GM11168 (cell line): ENCODE measurements at regions not wholly inside any gene's neighbourhood (a gene's known extent, or its start where the extent isn't known, plus 50 kb on each side); places are given as distances from the start of the nearest gene placed in this dataset.
"Not testable (repeated sequence)": the region's sequence is repeated elsewhere in the genome, so short reads cannot be mapped to it uniquely, and the experiment has no call there.

Experiments used
- in situ Hi-C: fragments of 300-500 bp; cut with MboI; formaldehyde crosslinking; loops from one replicate; pipeline ENCODE4 v1.12.0; 2022; ENCODE audit warnings: low sequenced_read_pairs; ENCODE audit not compliant: unreplicated experiment

DNA sequence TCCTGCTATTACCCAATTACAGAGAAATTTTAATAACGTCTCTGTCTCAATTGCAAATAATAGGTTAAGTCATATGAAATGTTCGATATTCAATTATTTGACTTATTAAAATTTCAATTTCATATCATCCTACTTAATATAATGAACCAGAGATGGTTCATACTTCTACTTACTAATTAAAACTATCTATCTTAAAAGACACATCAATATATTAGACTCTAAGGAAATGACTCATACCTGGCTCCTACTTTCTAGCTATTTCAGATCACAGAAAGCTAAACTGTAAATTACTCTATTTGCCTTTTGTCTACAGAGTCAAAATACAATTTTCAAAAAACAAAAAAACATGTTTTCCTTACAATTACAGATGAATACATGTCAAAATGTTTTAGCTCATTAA, 99.6 kb downstream of the CAPZA3 start:
- in situ Hi-C loops = no loop called here

DNA sequence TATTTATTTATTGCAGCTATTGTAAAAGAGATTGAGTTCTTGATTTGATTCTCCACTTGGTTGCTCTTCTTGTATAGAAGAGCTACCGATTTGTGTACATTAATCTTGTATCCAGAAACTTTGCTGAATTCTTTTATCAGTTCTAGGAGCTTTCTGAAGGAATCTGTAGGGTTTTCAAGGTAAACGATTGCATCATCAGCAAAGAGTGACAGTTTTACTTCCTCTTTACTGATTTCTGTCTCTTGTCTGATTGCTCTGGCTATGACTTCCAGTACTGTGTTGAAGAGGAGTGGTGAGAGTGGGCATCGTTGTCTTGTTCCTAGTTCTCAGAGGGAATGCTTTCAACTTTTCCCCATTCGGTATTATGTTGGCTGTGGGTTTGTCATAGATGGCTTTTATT, 103.1 kb downstream of the CAPZA3 start:
- in situ Hi-C loops = not testable (repeated sequence)

DNA sequence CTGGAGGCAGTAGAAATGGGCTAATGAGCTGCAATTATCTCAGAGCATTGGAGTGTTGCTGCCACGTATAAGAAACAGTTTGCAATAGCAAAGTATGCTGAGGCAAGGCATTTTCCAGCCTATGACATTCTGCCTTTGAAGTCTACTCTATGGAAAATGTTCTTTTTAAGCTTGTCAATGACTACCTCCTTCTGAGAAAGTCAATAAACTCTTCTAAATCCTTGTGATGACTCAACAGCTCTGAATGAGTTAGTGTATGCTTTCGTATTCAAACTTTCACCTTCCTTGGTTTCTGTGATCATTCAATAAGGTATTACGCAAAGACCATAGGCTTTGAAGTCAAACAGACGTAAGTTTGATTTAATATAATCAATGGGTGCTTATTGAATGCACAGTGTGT, 111.2 kb downstream of the CAPZA3 start:
- in situ Hi-C loops = no loop called here

DNA sequence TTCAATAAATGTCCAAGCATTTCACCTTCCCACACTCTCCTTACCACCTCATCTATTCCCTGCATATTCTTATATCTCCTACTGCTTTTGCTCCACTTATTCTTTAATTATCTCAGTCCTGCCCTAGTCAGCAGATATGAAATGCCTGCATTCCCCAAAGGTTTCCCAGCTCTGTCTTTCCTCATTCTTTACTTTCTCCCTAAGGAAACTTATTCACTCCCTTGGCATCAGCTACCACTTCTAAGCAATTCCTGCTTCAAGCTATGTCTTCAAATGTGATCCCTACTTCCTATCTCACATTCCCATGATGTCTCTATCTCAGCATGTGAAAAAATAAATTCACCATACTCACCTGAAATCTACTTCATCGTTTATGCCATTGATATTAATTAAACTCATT, 111.8 kb downstream of the CAPZA3 start:
- in situ Hi-C loops = no loop called here

DNA sequence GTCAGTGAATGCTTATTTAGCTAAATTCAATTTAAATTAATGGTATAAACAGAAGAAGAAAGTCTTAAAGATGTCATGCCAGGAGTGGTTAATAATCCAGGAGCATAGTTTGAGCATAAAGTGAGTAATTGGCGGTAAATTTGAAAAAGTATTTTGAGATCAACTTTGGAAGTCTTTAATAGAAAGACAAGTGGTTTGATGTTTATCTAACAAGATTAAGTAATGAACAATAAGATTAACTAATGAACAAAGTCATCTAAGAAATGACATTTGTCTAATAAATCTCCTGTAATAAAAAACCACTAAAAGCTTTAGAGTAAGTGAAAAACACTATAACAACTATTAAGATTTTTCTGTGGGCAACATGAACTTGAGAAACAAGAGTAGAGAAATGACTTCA, 112.8 kb downstream of the CAPZA3 start:
- in situ Hi-C loops = no loop called here

DNA sequence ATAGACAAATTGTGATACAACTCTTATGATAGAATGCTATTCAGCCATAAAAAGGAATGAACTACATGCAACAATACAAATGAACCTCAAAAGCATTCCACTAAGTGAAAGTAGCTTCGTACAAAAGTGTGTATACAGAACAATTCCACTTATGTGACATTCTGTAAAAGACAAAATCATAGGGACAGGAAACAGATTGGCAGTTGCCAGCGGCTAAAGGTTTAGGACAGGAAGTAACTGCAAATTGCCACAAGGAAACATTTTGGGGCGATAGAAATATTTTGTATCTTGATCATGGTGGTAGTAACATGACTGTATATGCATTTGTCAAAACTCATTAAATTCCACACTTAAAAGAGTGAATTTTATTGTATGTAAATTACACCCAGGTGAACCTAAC, 113.4 kb downstream of the CAPZA3 start:
- in situ Hi-C loops = no loop called here

DNA sequence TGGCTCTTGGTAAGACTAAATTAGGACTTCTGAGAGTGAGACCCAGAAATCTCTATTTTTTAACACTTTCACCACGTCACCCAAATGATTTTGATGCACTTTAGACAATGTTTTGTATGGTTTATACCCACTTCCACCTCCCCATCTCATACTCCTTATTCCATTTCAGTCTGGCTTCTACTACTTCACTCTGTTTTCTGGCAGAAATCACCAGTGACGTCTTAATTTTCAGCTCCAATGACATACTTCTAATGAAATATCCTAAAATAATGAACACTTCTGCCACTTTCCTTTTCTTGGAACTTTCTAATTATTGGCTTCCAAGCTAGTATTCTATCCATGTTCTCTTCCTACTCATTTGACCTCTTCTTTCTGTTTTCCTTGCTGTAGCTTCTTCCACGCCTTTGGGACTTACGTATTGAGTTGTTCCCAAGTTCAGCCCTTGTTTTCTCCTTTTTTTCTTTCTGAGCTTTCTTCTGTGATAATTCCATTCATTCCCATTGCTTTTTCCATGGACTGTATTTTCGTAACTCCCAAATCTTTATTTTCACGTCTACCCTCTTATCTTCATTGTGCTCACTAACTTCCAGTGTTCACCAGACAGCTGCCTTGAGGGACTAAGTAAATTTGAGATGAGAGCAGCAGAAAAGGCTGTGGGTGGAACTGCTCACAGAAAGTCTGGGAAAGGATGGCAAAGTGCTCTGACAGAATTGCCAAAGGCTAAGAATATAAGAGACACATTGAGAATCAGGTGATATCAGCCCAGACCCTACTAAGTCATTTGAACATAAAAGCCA, 115.8 kb downstream of the CAPZA3 start:
- in situ Hi-C loops = no loop called here

DNA sequence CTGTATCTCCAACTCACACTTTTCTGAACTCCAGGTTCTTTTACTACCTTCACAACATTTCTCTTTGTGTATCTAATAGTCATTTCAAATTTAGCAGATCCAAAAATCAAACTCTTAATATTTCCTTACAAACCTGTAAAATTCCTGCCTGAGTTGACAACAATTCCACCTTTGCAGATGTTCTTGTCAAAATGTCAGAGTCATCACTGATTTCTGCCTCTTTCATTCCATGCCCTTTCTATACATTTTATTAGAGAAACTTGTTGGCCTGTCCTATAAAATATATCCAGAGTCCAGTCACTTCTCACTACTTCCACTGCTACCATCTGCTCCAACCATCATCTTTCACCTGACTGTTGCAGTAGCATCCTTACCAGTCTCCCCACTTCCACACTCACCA, 119.7 kb downstream of the CAPZA3 start:
- in situ Hi-C loops = no loop called here

DNA sequence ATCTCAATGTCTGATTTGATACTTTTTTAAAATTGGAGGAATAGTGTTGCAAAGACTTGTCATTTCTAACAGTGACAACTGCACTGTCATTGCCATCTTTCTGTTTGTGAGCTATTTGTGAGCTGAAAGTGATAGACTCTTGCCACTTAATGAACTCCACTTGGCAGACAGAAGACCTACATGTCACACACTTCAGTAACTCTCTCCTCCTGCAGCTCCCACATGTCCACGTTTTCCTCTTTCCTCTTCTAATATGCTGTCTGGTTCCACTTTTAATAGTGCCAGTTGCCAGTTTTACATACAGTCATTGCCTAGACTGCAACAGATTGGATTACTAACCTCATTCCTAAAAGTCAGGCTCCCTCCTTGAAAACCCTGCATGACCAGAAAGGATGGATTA, 121.5 kb downstream of the CAPZA3 start:
- in situ Hi-C loops = no loop called here

DNA sequence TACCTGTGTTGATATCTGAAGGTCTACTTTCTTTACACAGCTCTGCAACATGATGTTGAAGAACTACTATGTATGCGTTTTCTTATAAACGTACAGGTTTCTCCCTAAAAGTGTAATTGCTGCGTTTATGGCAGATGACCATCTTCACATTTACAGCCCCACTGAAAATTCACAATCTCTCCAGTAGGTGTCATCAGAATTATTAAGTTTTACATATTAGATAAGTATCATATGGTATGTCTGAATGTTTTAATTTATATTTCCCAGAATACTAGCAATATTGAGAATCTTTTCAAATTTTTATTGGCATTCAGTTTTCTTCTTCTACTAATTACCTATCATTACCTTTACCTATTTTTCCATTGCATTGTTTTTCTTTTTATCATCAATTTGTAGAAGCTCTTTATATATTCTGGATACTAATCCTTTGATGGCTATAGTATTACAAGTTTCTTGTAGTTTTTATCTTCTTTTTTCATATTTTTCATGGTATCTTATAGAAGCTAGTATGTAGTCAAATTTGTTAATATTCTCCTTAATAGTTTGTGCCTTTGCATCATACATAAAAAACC, 123.5 kb downstream of the CAPZA3 start:
- in situ Hi-C loops = loop anchor here (10.0 kb wide), 1 partner anchor 323 kb away; no protein-coding TSS in a partner anchor

DNA sequence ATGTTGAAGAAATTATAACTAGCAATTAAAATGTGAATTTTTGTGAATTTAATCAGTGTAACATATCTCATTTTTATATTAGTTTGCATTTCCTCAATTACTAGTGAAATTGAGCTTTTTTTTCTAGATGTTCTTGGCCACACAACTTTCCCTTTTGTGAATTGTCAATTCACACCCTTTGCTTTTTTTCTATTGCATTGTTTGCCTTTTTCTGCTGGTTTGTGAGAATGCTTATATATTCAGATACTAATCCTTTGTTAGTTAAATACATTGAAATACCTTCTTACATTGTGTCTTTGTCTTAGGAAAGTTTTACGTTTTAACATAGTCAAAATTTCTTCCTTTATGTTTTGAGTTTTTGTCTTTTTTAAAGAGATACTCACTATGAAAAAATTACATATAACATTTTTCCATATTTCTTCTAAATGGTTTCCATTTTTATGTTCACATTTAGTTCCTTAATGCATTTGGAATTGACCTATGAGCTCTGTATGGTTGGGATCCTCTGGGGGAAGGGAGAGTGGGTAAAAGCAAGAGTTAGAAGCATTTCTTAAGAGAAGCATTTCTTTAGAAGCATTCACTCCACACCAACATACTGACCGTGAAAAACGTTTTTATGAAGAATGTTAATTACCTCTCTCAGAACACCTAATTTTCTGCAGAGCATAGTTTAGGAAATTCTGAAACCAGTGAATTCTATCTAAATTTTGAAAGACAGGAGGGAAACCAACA, 126.0 kb downstream of the CAPZA3 start:
- in situ Hi-C loops = loop anchor here (10.0 kb wide), 1 partner anchor 321 kb away; no protein-coding TSS in a partner anchor

DNA sequence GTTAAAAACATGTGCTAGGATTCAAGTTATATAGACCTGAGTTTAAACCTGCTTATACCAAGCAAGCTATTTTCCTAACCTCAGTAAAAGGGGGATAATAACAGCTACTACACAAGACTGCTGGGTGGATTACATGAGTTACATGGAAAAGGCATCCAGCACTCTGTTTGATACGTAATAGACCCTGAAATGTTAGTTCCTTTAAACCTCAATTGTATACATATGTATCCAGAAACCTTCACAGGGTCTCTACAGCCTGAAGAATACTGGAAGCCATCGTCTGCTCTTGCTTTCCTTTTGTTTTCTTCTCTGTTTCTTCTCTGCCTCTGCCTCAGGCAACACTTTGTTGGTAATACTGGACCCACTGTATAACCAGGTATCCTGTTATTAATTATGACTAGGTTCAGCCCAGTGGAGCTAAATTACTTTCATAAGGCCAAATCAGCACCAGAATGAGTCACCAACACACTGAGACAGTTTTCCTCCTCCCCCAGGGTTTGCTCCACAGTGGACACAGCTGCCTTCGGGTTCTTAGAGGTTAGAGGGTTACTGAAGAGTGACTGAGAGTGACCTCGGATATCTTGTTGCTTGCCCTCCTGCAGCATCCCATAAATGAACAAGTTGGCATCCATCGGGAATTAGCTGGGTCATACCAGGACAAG, 127.1 kb downstream of the CAPZA3 start:
- in situ Hi-C loops = loop anchor here (10.0 kb wide), 1 partner anchor 320 kb away; no protein-coding TSS in a partner anchor

DNA sequence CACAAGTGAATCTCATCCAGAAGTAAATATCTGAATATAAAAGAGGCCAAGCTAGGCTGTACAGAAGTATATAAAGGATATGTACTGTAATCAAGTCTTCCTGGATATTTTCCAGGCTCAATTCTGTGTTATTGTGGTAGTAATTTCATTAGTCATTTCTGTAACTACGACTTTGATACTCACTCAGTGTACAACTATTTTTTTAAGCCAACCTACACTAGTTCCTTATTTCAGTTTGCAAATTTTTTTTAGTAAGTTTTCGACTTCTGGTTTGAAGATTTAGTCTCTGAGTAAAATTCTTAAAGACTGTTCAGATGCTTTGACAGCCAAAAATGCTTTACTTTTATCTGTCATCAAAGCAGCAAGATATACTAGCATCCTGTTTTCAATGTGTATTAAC, 130.8 kb downstream of the CAPZA3 start:
- in situ Hi-C loops = loop anchor here (10.0 kb wide), 1 partner anchor 316 kb away; no protein-coding TSS in a partner anchor

DNA sequence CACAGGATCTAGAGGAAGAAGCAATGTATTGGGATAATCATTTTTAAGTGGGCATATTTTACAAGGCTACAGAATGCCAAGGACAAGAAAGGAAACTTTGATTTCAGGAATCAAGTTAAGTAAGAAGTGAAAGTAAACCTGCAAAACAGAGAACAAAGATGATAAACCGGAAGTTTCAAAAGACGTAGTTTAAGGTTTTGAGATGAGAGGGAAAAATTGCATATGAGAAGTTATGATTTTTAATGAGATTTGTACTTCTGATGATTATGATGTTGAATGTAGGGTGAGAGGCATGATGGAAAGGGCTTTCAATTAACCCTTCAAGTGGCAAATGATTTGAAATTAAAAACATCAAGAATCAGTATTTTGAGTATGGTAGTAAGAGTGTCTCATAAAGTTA, 134.9 kb downstream of the CAPZA3 start:
- in situ Hi-C loops = no loop called here

DNA sequence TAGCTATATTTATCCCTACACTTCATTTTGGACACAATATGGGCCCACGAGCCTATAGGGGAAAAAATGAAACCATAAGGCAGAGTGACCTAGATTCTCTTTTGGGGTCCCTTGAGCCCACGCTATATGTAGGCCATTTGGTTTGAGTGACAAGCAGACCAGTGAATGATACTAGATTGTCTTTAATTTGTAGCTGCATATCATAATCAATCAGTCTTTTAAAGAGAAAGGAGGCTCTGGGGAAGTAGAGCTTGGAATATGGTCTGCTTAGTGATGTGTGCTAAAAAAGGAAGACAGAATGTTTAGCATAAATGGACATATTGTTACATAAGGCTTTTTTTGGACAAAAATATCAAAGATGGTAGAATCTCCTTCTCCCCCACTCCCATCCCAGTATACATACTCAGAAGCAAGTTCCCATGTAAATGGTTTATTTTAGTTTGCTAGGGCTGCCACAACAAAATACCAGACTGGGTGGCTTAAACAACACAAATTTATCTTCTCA, 140.8 kb downstream of the CAPZA3 start:
- in situ Hi-C loops = no loop called here

DNA sequence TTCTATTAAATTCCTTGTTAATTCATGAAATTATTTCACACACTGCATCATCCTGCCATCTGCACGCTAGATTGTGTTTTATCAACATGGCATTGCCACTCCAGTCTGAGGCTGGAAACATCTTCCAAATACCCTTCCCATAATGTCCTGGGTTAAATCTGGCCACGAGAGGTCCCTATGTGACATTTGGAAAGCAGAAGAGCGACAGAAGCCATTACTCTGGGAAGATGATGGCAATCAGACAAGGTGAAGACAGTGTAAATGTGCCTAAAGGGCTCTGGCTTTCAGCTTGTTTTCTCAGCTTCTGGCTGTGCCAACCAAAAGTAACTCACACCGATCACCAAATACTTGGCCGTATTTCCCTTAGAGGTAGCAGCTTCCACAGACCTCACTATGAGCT, 144.8 kb downstream of the CAPZA3 start:
- in situ Hi-C loops = no loop called here

DNA sequence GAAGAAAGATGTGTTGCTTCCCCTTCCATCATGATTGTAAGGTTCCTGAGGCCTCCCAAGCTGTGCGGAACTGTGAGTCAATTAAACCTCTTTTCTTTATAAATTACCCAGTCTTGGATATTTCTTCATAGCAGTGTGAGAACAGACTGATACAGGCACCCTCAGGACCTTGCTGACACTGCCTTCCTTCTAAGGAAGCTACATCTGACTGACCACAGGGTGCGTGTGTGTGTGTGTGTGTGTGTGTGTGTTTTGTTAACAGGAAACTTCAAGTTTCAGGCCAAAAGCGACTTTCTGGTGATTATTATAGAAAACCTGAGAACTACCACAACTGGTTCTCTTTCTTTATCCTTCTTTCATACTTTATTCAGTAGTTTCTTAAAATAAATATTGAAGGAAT, 149.0 kb downstream of the CAPZA3 start:
- in situ Hi-C loops = no loop called here

DNA sequence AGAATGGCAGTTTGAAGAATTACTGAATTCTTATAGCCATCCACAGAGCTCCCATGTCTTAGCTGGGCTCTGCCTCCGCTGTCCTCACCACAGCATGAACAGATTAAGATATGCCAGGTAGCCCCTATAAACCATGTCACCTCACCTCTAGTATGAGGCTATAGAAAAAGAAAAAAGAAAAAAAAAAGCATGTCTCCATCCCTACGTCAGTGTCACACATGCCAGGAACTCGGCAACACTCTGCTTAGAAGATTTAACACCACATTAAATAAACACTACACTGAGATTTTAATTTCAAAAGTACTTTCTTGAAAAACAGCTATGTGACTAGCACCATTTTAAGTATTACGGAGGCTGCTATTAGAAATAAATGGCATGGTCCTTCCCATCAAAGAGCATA, 149.4 kb downstream of the CAPZA3 start:
- in situ Hi-C loops = no loop called here

DNA sequence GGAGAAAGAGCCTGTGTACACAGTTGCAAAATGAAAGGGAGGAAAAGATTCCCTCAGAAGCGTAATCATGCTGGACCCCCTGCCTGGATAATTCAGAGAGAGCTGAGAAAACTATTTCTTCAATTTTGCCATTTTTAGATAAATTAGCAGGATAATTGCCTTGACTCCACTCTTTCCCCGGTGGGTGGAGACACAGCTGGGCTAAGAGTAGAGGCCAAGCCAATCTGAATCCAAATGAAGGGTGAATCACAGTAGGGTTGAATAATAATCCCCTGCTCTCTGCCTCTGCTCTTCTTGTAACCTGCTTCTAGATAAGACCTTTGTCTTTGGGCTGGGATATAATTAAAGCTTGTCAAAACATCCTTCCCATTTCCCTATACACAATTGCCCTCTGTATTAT, 150.1 kb downstream of the CAPZA3 start:
- in situ Hi-C loops = no loop called here

DNA sequence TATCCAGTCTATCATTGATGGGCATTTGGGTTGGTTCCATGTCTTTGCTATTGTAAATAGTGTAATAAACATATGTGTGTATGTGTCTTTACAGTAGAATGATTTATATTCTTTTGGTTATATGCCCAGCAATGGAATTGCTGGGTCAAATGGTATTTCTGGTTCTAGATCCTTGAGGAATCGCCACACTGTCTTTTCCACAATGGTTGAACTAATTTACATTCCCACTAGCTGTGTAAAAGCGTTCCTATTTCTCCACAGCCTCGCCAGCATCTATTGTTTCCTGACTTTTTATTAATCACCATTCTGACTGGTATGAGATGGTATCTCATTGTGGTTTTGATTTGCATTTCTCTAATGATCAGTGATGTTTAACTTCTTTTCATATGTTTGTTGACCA, 152.7 kb downstream of the CAPZA3 start:
- in situ Hi-C loops = not testable (repeated sequence)

DNA sequence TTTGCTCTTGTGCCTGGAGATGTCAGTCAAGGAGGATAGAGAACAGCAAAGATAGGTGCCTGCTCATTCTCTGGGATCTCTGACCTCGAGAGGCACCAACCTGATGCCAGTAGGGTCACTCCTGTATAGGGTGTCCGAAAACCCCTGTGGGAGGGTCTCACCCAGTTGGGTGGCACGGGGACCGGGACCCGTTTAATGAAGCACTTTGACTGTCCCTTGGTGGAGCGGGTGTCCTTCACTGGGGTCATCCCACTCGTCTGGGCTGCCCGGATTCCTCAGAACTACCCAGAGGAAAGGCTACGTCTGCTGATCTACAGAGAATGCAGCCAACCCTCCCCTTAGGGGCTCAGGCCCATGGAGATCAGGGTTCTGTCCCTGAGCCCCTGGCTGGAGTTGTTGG, 157.6 kb downstream of the CAPZA3 start:
- in situ Hi-C loops = no loop called here
